ENCODE measurements at regions not wholly inside any gene's neighbourhood (a gene's known extent, or its start where the extent isn't known, plus 50 kb on each side); places are given as distances from the start of the nearest gene placed in this dataset.

- TF ChIP-seq POLR2A (IDR thresholded peaks at IDR 0.05) (no peak), CTCF (IDR thresholded peaks at IDR 0.05) (no peak)
Measured at GRCh38 chr3:78285032-78285728, 1245.3 kb downstream of the ROBO2 start.

Data from adrenal gland (tissue), 5 donors.